NB4 (cell line): ENCODE measurements at regions not wholly inside any gene's neighbourhood (a gene's known extent, or its start where the extent isn't known, plus 50 kb on each side); places are given as distances from the start of the nearest gene placed in this dataset.

Experiments used
- POLR2A ChIP-seq: IDR thresholded peaks from 2 replicates; pipeline ENCODE4 v1.6.1; 2011; ENCODE audit warnings: mild to moderate bottlenecking; ENCODE audit not compliant: insufficient read length; ENCODE audit errors: extremely low read depth
- TF ChIP-seq, protein P1 (sequence below): IDR thresholded peaks from one replicate; pipeline ENCODE4 v1.5.1; 2012; ENCODE audit warnings: low read depth, low read length
- TF ChIP-seq, protein P2 (sequence below): IDR thresholded peaks from 2 replicates; pipeline ENCODE4 v1.6.1; 2011; ENCODE audit warnings: low read depth, low read length

DNA sequence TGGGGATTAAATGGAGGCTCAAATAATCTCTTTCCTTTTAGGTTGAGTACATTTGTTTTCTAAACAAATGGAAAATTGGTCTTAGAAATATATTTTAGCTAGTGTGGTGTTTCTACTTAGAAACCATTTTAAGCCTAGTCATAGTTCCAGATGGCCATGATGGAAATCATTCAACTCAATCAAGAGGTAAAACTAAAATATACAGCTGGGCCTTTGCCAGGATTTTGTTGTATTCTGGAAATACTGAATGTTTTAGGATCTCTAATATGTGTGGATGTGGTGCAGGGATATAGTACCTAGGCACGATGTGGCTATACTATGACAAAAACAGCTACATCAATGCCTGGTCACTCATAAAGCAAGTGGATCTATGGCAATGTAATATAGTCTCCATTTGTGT, 146.0 kb upstream of the BANK1 start:
- TF ChIP-seq POLR2A = no peak
- TF ChIP-seq, protein P1, sequence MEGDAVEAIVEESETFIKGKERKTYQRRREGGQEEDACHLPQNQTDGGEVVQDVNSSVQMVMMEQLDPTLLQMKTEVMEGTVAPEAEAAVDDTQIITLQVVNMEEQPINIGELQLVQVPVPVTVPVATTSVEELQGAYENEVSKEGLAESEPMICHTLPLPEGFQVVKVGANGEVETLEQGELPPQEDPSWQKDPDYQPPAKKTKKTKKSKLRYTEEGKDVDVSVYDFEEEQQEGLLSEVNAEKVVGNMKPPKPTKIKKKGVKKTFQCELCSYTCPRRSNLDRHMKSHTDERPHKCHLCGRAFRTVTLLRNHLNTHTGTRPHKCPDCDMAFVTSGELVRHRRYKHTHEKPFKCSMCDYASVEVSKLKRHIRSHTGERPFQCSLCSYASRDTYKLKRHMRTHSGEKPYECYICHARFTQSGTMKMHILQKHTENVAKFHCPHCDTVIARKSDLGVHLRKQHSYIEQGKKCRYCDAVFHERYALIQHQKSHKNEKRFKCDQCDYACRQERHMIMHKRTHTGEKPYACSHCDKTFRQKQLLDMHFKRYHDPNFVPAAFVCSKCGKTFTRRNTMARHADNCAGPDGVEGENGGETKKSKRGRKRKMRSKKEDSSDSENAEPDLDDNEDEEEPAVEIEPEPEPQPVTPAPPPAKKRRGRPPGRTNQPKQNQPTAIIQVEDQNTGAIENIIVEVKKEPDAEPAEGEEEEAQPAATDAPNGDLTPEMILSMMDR = no peak
- TF ChIP-seq, protein P2, sequence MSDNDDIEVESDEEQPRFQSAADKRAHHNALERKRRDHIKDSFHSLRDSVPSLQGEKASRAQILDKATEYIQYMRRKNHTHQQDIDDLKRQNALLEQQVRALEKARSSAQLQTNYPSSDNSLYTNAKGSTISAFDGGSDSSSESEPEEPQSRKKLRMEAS = no peak
